SU-DHL-6 (cell line): ENCODE measurements at regions not wholly inside any gene's neighbourhood (a gene's known extent, or its start where the extent isn't known, plus 50 kb on each side); places are given as distances from the start of the nearest gene placed in this dataset.

ENCODE experiments used
- CTCF ChIP-seq: fragments of 200-600 bp; sonication (generic); IDR thresholded peaks from one replicate; pipeline ENCODE4 v1.5.1; 2017; ENCODE audit warnings: antibody characterized with exemption, mild to moderate bottlenecking, low read length, moderate library complexity; ENCODE audit not compliant: insufficient read depth, poor library complexity, severe bottlenecking
- EZH2phosphoT487 ChIP-seq: fragments of 200-600 bp; sonication (generic), shearing (Covaris generic); conservative IDR thresholded peaks from 2 replicates; pipeline ENCODE4 v1.6.1; 2018; ENCODE audit warnings: mild to moderate bottlenecking, antibody characterized with exemption, low read length, moderate library complexity, mixed read lengths

GRCh38 chr1:157457279-157457678, 95.0 kb downstream of the FCRL5 start:
- no peak for TF ChIP-seq CTCF
- no peak for TF ChIP-seq EZH2phosphoT487
